Stimulated activated CD8-positive, alpha-beta memory T cell treated with anti-CD3 and anti-CD28 coated beads, Interleukin-7, amount 100 ng/mL, for 1 hour (primary cell): ENCODE measurements at regions not wholly inside any gene's neighbourhood (a gene's known extent, or its start where the extent isn't known, plus 50 kb on each side); places are given as distances from the start of the nearest gene placed in this dataset.
"Not testable (repeated sequence)": the region's sequence is repeated elsewhere in the genome, so short reads cannot be mapped to it uniquely, and the experiment has no call there.

Experiments used
- DNase-seq, 2 donors: peaks; one replicate each; pipeline ENCODE4 v3.0.0-alpha.2; 2020; ENCODE audit warnings: low read depth in 2 of 2

GRCh38 chr12:60194678-60195077, 598.8 kb downstream of the SLC16A7 start:
- DNase-seq: no peak

- no peak for DNase-seq
These were observed 599.7 kb downstream of the SLC16A7 start for GRCh38 chr12:60195483-60195882.

GRCh38 chr12:60196366-60196765, 600.5 kb downstream of the SLC16A7 start:
- DNase-seq: no peak

- DNase-seq: no peak
These were observed 601.8 kb downstream of the SLC16A7 start for GRCh38 chr12:60197589-60197988.

GRCh38 chr12:60201891-60202290, 606.1 kb downstream of the SLC16A7 start:
- no peak for DNase-seq

- no peak for DNase-seq
These were observed 609.7 kb downstream of the SLC16A7 start for GRCh38 chr12:60205500-60205899.

GRCh38 chr12:60209521-60209920, 613.7 kb downstream of the SLC16A7 start:
- DNase-seq: no peak

GRCh38 chr12:60209933-60210332, 614.1 kb downstream of the SLC16A7 start:
- DNase-seq: no peak

- no peak for DNase-seq
These were observed 614.9 kb downstream of the SLC16A7 start for GRCh38 chr12:60210756-60211155.

- no peak for DNase-seq
These were observed 615.4 kb downstream of the SLC16A7 start for GRCh38 chr12:60211244-60211643.

GRCh38 chr12:60212159-60213000, 616.6 kb downstream of the SLC16A7 start:
- no peak for DNase-seq

- DNase-seq: not testable (repeated sequence)
These were observed 617.4 kb downstream of the SLC16A7 start for GRCh38 chr12:60213272-60213671.

GRCh38 chr12:60216226-60216625, 620.4 kb downstream of the SLC16A7 start:
- DNase-seq: no peak

- no peak for DNase-seq
These were observed 627.4 kb downstream of the SLC16A7 start for GRCh38 chr12:60223242-60223641.

- DNase-seq: no peak
These were observed 629.6 kb downstream of the SLC16A7 start for GRCh38 chr12:60225216-60226000.

GRCh38 chr12:60227916-60228315, 632.1 kb downstream of the SLC16A7 start:
- DNase-seq: no peak

GRCh38 chr12:60230056-60230455, 634.2 kb downstream of the SLC16A7 start:
- no peak for DNase-seq

- DNase-seq: no peak
These were observed 635.5 kb downstream of the SLC16A7 start for GRCh38 chr12:60231303-60231702.

- DNase-seq: no peak
These were observed 636.4 kb downstream of the SLC16A7 start for GRCh38 chr12:60231976-60232907.

GRCh38 chr12:60234611-60235195, 638.9 kb downstream of the SLC16A7 start:
- DNase-seq: not testable (repeated sequence)

- DNase-seq: no peak
These were observed 639.4 kb downstream of the SLC16A7 start for GRCh38 chr12:60235261-60235660.
